ENCODE measurements at regions not wholly inside any gene's neighbourhood (a gene's known extent, or its start where the extent isn't known, plus 50 kb on each side); places are given as distances from the start of the nearest gene placed in this dataset.

- no peak for DNase-seq (ENCODE audit: low spot score)
These were observed 109.4 kb downstream of the RCN1 start for GRCh38 chr11:32200136-32200847.

- no peak for DNase-seq (ENCODE audit: low spot score)
These were observed 113.9 kb downstream of the RCN1 start for GRCh38 chr11:32204751-32205150.

GRCh38 chr11:32210556-32210955 is 119.7 kb downstream of the RCN1 start:
- DNase-seq (ENCODE audit: low spot score), result peak; percentile 89

DNA sequence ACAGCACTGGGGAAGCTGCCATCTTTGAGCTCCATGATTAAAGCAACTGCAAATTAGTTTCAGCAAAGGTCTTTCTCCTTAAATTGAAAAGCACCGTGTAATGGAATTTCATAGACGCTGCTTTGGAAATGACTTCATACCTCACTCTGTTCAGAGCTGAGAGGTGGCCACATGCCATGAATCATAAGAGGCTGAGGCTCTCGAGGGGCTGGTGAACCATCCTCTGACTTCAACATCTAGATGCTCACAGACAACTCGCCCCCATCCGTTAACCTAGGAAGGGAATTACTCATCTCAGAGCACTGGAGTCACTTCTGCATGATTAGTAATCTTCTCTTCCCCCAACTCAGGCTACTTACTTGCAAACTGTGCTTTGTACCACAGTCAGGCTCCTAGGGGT is 122.3 kb downstream of the RCN1 start:
- peak; percentile 89 for DNase-seq (ENCODE audit: low spot score)

- DNase-seq (ENCODE audit: low spot score), result no peak
These were observed 124.3 kb downstream of the RCN1 start for GRCh38 chr11:32215157-32215556.

GRCh38 chr11:32216749-32217148 is 125.9 kb downstream of the RCN1 start:
- DNase-seq (ENCODE audit: low spot score), result no peak

GRCh38 chr11:32219320-32219719 is 128.4 kb downstream of the RCN1 start:
- no peak for DNase-seq (ENCODE audit: low spot score)

DNA sequence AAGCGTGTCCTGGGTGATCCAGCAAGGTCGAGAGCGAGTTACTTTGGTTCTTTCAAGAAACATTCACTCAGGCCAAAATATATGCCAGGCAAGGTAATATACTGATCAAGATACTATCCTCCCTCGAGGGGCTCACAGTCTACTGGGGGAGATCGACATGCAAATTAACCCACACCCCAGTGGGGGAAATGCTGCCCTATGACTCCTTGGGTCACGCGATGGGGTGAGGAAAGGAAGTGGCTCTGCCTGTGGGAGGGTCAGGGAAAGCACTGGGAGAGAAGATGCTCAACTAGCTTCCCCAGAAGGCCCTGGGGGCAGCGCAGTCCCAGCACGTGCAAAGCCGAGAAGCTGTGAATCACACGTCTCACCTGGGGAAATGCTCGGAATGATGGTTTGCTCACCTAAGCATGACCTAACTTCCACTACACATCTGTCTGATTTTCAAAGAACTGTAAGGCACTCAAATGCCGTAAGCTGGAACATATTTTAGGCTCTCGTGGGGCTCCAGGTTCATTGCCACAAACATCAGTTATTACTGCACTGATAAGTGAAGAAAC is 130.7 kb downstream of the RCN1 start:
- DNase-seq (ENCODE audit: low spot score), result no peak

GRCh38 chr11:32224580-32224979 is 133.7 kb downstream of the RCN1 start:
- no peak for DNase-seq (ENCODE audit: low spot score)

DNA sequence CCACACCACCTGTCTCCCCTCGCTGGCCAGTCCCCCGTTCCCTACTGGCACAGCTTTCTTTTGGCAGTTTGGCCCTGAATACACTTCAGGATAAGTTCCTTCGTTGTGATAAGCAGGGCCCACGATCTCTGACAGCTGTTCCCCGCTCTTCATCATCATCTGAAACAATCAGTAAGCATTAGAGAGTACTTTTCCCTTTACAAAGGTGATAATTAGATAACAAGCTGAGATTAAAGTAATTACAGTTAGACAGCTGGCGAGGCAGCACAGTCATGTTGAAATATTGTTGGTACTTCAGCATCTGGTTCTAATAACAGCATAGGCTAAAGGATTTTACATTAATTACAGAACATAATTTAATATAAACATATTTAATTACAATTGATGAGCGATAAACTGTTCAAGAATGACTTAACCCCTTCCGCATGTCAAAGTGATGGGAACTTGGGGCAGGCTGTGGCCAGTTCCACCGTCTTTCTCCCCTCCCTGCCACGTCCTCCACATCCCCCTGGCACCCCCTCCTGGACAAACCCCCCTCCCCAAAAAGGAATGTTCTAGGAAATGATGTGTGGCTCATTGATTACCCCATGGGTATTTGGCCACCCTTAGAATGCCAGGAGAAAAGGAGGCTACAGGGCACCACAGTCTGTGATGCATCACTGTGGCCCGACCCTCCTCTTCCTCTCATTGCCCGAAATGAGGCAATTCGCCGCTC is 134.9 kb downstream of the RCN1 start:
- DNase-seq (ENCODE audit: low spot score), result no peak

DNA sequence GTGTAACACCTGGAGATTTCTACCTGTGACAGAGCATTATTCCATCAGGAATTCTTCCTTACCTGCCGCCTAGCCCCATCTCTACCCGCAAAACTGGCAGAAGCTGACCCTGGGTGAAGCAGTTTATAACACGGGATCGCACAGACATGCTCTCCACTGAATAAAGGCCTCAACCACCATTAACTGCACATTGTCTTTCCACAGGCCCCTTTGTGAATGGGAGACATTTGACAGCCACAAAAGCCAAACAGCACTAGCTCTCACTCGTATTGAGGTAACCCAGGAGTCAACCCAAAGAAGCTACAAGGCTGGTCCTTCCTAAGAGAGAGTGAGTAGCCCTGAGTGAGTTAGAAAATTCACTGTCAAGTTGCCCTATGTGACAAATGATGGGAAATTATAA is 135.6 kb downstream of the RCN1 start:
- DNase-seq (ENCODE audit: low spot score), result no peak

- no peak for DNase-seq (ENCODE audit: low spot score)
These were observed 138.8 kb downstream of the RCN1 start for GRCh38 chr11:32229576-32230240.

GRCh38 chr11:32231909-32232493 is 141.1 kb downstream of the RCN1 start:
- DNase-seq (ENCODE audit: low spot score), result peak; percentile 14

- DNase-seq (ENCODE audit: low spot score), result no peak
These were observed 141.6 kb downstream of the RCN1 start for GRCh38 chr11:32232516-32232915.

DNA sequence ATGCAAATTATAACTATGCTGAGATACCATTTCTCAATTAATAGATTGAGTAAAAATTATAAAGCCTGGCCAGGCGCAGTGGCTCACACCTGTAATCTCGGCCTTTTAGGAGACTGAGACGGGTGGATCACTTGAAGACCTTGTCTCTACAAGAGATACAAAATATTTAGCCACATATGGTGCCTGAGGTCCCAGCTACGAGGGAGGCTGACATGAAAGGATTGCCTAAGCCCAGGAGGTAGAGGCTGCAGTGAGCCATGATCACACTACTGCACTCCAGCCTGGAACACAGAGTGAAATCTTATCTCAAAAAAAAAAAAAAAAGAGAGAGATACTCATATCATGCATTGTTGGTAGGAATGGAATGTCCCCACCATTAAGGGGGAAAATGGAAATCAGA is 142.4 kb downstream of the RCN1 start:
- DNase-seq (ENCODE audit: low spot score), result no peak

DNA sequence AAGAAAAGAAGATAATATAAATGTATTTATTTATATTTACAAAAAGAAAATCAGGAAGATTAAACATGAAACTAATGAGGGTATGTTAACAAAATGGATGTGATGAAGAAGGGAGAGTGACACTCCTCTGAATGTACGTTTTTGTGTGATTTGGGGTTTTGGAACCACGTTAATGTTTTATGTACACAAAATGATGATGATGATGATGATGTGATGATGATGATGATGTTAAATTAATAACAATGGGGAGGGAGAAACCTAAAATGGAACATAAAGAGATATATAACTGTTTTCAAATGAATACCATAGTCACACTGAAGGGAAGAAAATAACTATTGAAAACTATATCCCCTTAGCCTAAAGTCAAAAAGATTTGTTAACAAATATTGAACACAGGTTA is 143.1 kb downstream of the RCN1 start:
- DNase-seq (ENCODE audit: low spot score), result no peak

- no peak for DNase-seq (ENCODE audit: low spot score)
These were observed 153.6 kb downstream of the RCN1 start for GRCh38 chr11:32244453-32244852.

DNA sequence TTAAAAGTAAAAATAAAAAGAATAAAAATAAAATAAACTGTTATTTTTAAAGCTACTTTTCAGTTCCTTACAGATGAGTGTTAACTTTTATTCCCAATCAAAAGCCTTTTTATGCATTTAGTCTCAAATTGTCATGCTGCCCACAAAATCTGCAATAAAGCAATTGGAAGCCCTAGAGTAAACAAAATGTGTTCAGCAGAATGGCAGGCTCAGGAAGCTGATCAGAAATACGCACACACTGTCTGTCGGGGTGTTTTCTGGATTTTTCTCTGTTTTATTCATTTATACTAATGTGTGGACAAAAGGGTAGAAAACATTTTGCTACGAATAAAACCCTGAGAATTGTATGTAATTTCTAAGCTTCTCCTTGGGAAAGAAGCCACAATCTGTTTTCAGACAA is 162.8 kb downstream of the RCN1 start:
- DNase-seq (ENCODE audit: low spot score), result no peak

DNA sequence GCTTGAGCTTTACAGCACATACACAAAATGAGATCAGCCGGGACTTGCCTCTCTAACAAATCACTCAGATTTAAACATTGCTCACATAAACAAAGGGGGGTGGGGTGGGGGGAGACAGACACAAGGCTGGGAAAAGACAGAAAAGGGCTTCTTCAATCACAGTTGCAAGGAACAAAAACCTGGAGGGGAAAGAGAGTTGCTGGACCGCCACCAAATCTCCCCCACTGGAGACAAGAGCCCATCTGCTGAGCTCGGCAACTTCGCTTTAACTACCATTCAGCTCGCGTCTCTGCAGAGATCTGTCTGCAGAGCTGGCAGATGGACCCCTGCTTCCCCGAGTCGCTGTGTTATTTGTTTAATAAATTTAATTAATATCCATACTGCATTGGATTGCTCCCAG is 165.0 kb downstream of the RCN1 start:
- DNase-seq (ENCODE audit: low spot score), result no peak

GRCh38 chr11:32256466-32256865 is 165.6 kb downstream of the RCN1 start:
- DNase-seq (ENCODE audit: low spot score), result no peak

DNA sequence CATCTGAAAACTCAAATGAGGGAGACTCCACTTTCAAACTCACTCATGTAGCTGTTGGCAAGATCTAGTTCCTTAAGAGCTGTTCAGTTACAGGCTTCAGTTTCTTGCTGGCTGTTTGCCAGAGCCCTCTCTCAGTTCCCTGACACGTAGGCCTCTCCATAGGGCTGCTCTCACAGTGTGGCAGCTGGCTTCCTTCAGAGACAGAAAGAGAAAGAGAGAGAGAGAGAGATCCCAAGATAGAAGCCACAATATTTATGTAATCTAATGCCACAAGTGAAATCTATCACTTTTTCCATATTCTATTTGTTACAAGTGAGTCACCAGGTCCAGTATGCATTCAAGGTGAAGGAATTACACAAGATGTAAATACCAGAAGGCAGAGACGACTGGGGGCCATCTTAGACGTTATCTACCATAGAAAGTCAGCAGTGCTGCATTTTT is 168.8 kb downstream of the RCN1 start:
- peak; percentile 1 for DNase-seq (ENCODE audit: low spot score)

- no peak for DNase-seq (ENCODE audit: low spot score)
These were observed 171.5 kb downstream of the RCN1 start for GRCh38 chr11:32262367-32262766.
